ENCODE measurements at regions not wholly inside any gene's neighbourhood (a gene's known extent, or its start where the extent isn't known, plus 50 kb on each side); places are given as distances from the start of the nearest gene placed in this dataset.

GRCh38 chr1:234743791-234744611 is 134.0 kb upstream of the IRF2BP2 start:
- WGBS (ENCODE audit: insufficient coverage): 98% methylated on average over 16 of the region's 18 CpGs
- no peak for DNase-seq
- H3K27ac ChIP-seq (ENCODE audit: insufficient read depth in 1 of 2, low read depth in 1 of 2, low read length in 2 of 2, poor library complexity in 1 of 2, severe bottlenecking in 2 of 2): no peak overlapping the region
- H3K9me3 ChIP-seq (ENCODE audit: control extremely low read depth in 1 of 5, control insufficient read depth in 4 of 5, insufficient read depth in 2 of 5, low read depth in 1 of 5, low read length in 4 of 5): no peaks in the 10 kb centered on the region
- no peak overlapping the region for H3K4me3 ChIP-seq (ENCODE audit: control insufficient read depth in 1 of 7, extremely low read depth in 1 of 7, insufficient read depth in 4 of 7, low read depth in 2 of 7, low read length in 6 of 7)
- H3K27me3 ChIP-seq (replicated peaks in 2 of 5; ENCODE audit: control insufficient read depth in 4 of 5, insufficient read depth in 5 of 5, low read length in 4 of 5): no peaks in the 10 kb centered on the region
- CTCF ChIA-PET: interaction anchor here (1.1 to 1.6 kb wide), 5 partner anchors 9 to 340 kb away, joined by 3 to 6 read pairs (median 4); no protein-coding TSS in a partner anchor
- H3K4me1 ChIP-seq (ENCODE audit: control extremely low read depth in 1 of 4, control insufficient read depth in 4 of 4, insufficient read depth in 4 of 4, low read length in 3 of 4): peaks cover 0 to 11% (median 9%) of the 10 kb centered on the region in 4 experiments
- POLR2A ChIA-PET: interaction anchor here (0.5 to 0.6 kb wide), 2 partner anchors 78 to 120 kb away, joined by 3 to 4 read pairs; no protein-coding TSS in a partner anchor
- no peaks in the 10 kb centered on the region for H3K36me3 ChIP-seq (ENCODE audit: control insufficient read depth in 4 of 4, insufficient read depth in 4 of 4, low read length in 3 of 4)

GRCh38 chr1:234742622-234743021 is 132.6 kb upstream of the IRF2BP2 start:
- peaks cover 0 to 14% (median 12%) of the 10 kb centered on the region in 4 experiments for H3K4me1 ChIP-seq (ENCODE audit: control extremely low read depth in 1 of 4, control insufficient read depth in 4 of 4, insufficient read depth in 4 of 4, low read length in 3 of 4)
- H3K27ac ChIP-seq (ENCODE audit: insufficient read depth in 1 of 2, low read depth in 1 of 2, low read length in 2 of 2, poor library complexity in 1 of 2, severe bottlenecking in 2 of 2): no peak overlapping the region
- DNase-seq: no peak
- ChIA-PET POLR2A (no interaction called here), CTCF (no interaction called here)
- WGBS (ENCODE audit: insufficient coverage): 89% methylated on average over 8 of the region's 10 CpGs
- no peaks in the 10 kb centered on the region for H3K27me3 ChIP-seq (replicated peaks in 2 of 5; ENCODE audit: control insufficient read depth in 4 of 5, insufficient read depth in 5 of 5, low read length in 4 of 5)
- H3K9me3 ChIP-seq (ENCODE audit: control extremely low read depth in 1 of 5, control insufficient read depth in 4 of 5, insufficient read depth in 2 of 5, low read depth in 1 of 5, low read length in 4 of 5): no peaks in the 10 kb centered on the region
- no peaks in the 10 kb centered on the region for H3K36me3 ChIP-seq (ENCODE audit: control insufficient read depth in 4 of 4, insufficient read depth in 4 of 4, low read length in 3 of 4)
- H3K4me3 ChIP-seq (ENCODE audit: control insufficient read depth in 1 of 7, extremely low read depth in 1 of 7, insufficient read depth in 4 of 7, low read depth in 2 of 7, low read length in 6 of 7): no peak overlapping the region

- Histone ChIP-seq H3K4me3 (ENCODE audit: control insufficient read depth in 1 of 7, extremely low read depth in 1 of 7, insufficient read depth in 4 of 7, low read depth in 2 of 7, low read length in 6 of 7) (no peak overlapping the region), H3K27me3 (replicated peaks in 2 of 5; ENCODE audit: control insufficient read depth in 4 of 5, insufficient read depth in 5 of 5, low read length in 4 of 5) (no peaks in the 10 kb centered on the region), H3K9me3 (ENCODE audit: control extremely low read depth in 1 of 5, control insufficient read depth in 4 of 5, insufficient read depth in 2 of 5, low read depth in 1 of 5, low read length in 4 of 5) (no peaks in the 10 kb centered on the region), H3K27ac (ENCODE audit: insufficient read depth in 1 of 2, low read depth in 1 of 2, low read length in 2 of 2, poor library complexity in 1 of 2, severe bottlenecking in 2 of 2) (peak overlapping the region in 1 of 2 experiments; percentile 19), H3K36me3 (ENCODE audit: control insufficient read depth in 4 of 4, insufficient read depth in 4 of 4, low read length in 3 of 4) (no peaks in the 10 kb centered on the region), H3K4me1 (ENCODE audit: control extremely low read depth in 1 of 4, control insufficient read depth in 4 of 4, insufficient read depth in 4 of 4, low read length in 3 of 4) (peaks cover 0 to 11% (median 4%) of the 10 kb centered on the region in 4 experiments)
- ChIA-PET CTCF (interaction anchor here (0.5 to 1.3 kb wide), 4 partner anchors 14 to 41 kb away, joined by 3 read pairs; no protein-coding TSS in a partner anchor), POLR2A (no interaction called here)
- DNase-seq: peak; percentile 28 to 67 (median 66)
- 30% methylated on average over 3 of the region's 6 CpGs for WGBS (ENCODE audit: insufficient coverage)
Measured at GRCh38 chr1:234737967-234738314, 128.0 kb upstream of the IRF2BP2 start.

- no peaks in the 10 kb centered on the region for H3K36me3 ChIP-seq (ENCODE audit: control insufficient read depth in 4 of 4, insufficient read depth in 4 of 4, low read length in 3 of 4)
- no peak for DNase-seq
- H3K9me3 ChIP-seq (ENCODE audit: control extremely low read depth in 1 of 5, control insufficient read depth in 4 of 5, insufficient read depth in 2 of 5, low read depth in 1 of 5, low read length in 4 of 5): no peaks in the 10 kb centered on the region
- peaks cover 7 to 28% (median 19%) of the 10 kb centered on the region in 4 experiments for H3K4me1 ChIP-seq (ENCODE audit: control extremely low read depth in 1 of 4, control insufficient read depth in 4 of 4, insufficient read depth in 4 of 4, low read length in 3 of 4)
- no peak overlapping the region for H3K4me3 ChIP-seq (ENCODE audit: control insufficient read depth in 1 of 7, extremely low read depth in 1 of 7, insufficient read depth in 4 of 7, low read depth in 2 of 7, low read length in 6 of 7)
- 94% methylated on average over 14 of the region's 14 CpGs for WGBS (ENCODE audit: insufficient coverage)
- H3K27me3 ChIP-seq (replicated peaks in 2 of 5; ENCODE audit: control insufficient read depth in 4 of 5, insufficient read depth in 5 of 5, low read length in 4 of 5): no peaks in the 10 kb centered on the region
- no peak overlapping the region for H3K27ac ChIP-seq (ENCODE audit: insufficient read depth in 1 of 2, low read depth in 1 of 2, low read length in 2 of 2, poor library complexity in 1 of 2, severe bottlenecking in 2 of 2)
- POLR2A ChIA-PET: no interaction called here
- CTCF ChIA-PET: interaction anchor here (0.7 to 2.7 kb wide), 4 partner anchors 8 to 30 kb away, joined by 3 to 6 read pairs (median 3); no protein-coding TSS in a partner anchor
Measured at GRCh38 chr1:234735916-234736315, 125.9 kb upstream of the IRF2BP2 start.

- DNase-seq: no peak
- Histone ChIP-seq H3K4me3 (ENCODE audit: control insufficient read depth in 1 of 7, extremely low read depth in 1 of 7, insufficient read depth in 4 of 7, low read depth in 2 of 7, low read length in 6 of 7) (no peak overlapping the region), H3K27ac (ENCODE audit: insufficient read depth in 1 of 2, low read depth in 1 of 2, low read length in 2 of 2, poor library complexity in 1 of 2, severe bottlenecking in 2 of 2) (no peak overlapping the region), H3K9me3 (ENCODE audit: control extremely low read depth in 1 of 5, control insufficient read depth in 4 of 5, insufficient read depth in 2 of 5, low read depth in 1 of 5, low read length in 4 of 5) (no peaks in the 10 kb centered on the region), H3K36me3 (ENCODE audit: control insufficient read depth in 4 of 4, insufficient read depth in 4 of 4, low read length in 3 of 4) (no peaks in the 10 kb centered on the region), H3K27me3 (replicated peaks in 2 of 5; ENCODE audit: control insufficient read depth in 4 of 5, insufficient read depth in 5 of 5, low read length in 4 of 5) (no peaks in the 10 kb centered on the region), H3K4me1 (ENCODE audit: control extremely low read depth in 1 of 4, control insufficient read depth in 4 of 4, insufficient read depth in 4 of 4, low read length in 3 of 4) (peaks cover 10 to 32% (median 23%) of the 10 kb centered on the region in 4 experiments)
- over 99% methylated on average over 12 of the region's 14 CpGs for WGBS (ENCODE audit: insufficient coverage)
- POLR2A ChIA-PET: no interaction called here
- CTCF ChIA-PET: interaction anchor here (0.7 to 2.7 kb wide), 5 partner anchors 8 to 248 kb away, joined by 3 to 6 read pairs (median 3); no protein-coding TSS in a partner anchor
Measured at GRCh38 chr1:234735476-234735875, 125.5 kb upstream of the IRF2BP2 start.

GRCh38 chr1:234734869-234735268 is 124.9 kb upstream of the IRF2BP2 start:
- Histone ChIP-seq H3K27me3 (replicated peaks in 2 of 5; ENCODE audit: control insufficient read depth in 4 of 5, insufficient read depth in 5 of 5, low read length in 4 of 5) (no peaks in the 10 kb centered on the region), H3K4me1 (ENCODE audit: control extremely low read depth in 1 of 4, control insufficient read depth in 4 of 4, insufficient read depth in 4 of 4, low read length in 3 of 4) (peaks cover 10 to 38% (median 29%) of the 10 kb centered on the region in 4 experiments), H3K27ac (ENCODE audit: insufficient read depth in 1 of 2, low read depth in 1 of 2, low read length in 2 of 2, poor library complexity in 1 of 2, severe bottlenecking in 2 of 2) (no peak overlapping the region), H3K4me3 (ENCODE audit: control insufficient read depth in 1 of 7, extremely low read depth in 1 of 7, insufficient read depth in 4 of 7, low read depth in 2 of 7, low read length in 6 of 7) (no peak overlapping the region), H3K36me3 (ENCODE audit: control insufficient read depth in 4 of 4, insufficient read depth in 4 of 4, low read length in 3 of 4) (no peaks in the 10 kb centered on the region), H3K9me3 (ENCODE audit: control extremely low read depth in 1 of 5, control insufficient read depth in 4 of 5, insufficient read depth in 2 of 5, low read depth in 1 of 5, low read length in 4 of 5) (no peaks in the 10 kb centered on the region)
- ChIA-PET CTCF (interaction anchor here (0.7 to 2.7 kb wide), 7 partner anchors 9 to 248 kb away, joined by 3 to 6 read pairs (median 3); no protein-coding TSS in a partner anchor), POLR2A (no interaction called here)
- 94% methylated on average over 7 of the region's 9 CpGs for WGBS (ENCODE audit: insufficient coverage)
- DNase-seq: no peak

- DNase-seq: no peak
- peaks cover 10 to 42% (median 33%) of the 10 kb centered on the region in 4 experiments for H3K4me1 ChIP-seq (ENCODE audit: control extremely low read depth in 1 of 4, control insufficient read depth in 4 of 4, insufficient read depth in 4 of 4, low read length in 3 of 4)
- ChIA-PET CTCF (interaction anchor here (0.9 to 2.7 kb wide), 7 partner anchors 9 to 38 kb away, joined by 3 to 7 read pairs (median 3); no protein-coding TSS in a partner anchor), POLR2A (interaction anchor here (0.8 kb wide), 1 partner anchor 11 kb away, joined by 3 read pairs; no protein-coding TSS in a partner anchor)
- no peak overlapping the region for H3K4me3 ChIP-seq (ENCODE audit: control insufficient read depth in 1 of 7, extremely low read depth in 1 of 7, insufficient read depth in 4 of 7, low read depth in 2 of 7, low read length in 6 of 7)
- no peaks in the 10 kb centered on the region for H3K36me3 ChIP-seq (ENCODE audit: control insufficient read depth in 4 of 4, insufficient read depth in 4 of 4, low read length in 3 of 4)
- H3K9me3 ChIP-seq (ENCODE audit: control extremely low read depth in 1 of 5, control insufficient read depth in 4 of 5, insufficient read depth in 2 of 5, low read depth in 1 of 5, low read length in 4 of 5): no peaks in the 10 kb centered on the region
- H3K27me3 ChIP-seq (replicated peaks in 2 of 5; ENCODE audit: control insufficient read depth in 4 of 5, insufficient read depth in 5 of 5, low read length in 4 of 5): no peaks in the 10 kb centered on the region
- no peak overlapping the region for H3K27ac ChIP-seq (ENCODE audit: insufficient read depth in 1 of 2, low read depth in 1 of 2, low read length in 2 of 2, poor library complexity in 1 of 2, severe bottlenecking in 2 of 2)
- 98% methylated on average over 7 of the region's 13 CpGs for WGBS (ENCODE audit: insufficient coverage)
Measured at GRCh38 chr1:234734412-234734835, 124.4 kb upstream of the IRF2BP2 start.
